ENCODE measurements at regions not wholly inside any gene's neighbourhood (a gene's known extent, or its start where the extent isn't known, plus 50 kb on each side); places are given as distances from the start of the nearest gene placed in this dataset.

GRCh38 chr5:13317654-13318053 lies 626.8 kb downstream of the DNAH5 start:
- H3K9me3 ChIP-seq (ENCODE audit: control insufficient read depth in 1 of 2, insufficient read depth in 1 of 2, low read depth in 1 of 2, low read length in 2 of 2), result peaks cover 0 to 6% of the 10 kb centered on the region in 2 experiments; a peak in 2 of 4 replicates
- no peaks in the 10 kb centered on the region for H3K4me1 ChIP-seq (ENCODE audit: control insufficient read depth in 1 of 2, insufficient read depth in 2 of 2, low read length in 2 of 2)
- ChIA-PET CTCF (no interaction called here), POLR2A (no interaction called here), RAD21 (ENCODE audit: low non-redundant PET in 1 of 2, low total read pairs in 2 of 2, uncharacterized antibody in 2 of 2, unreplicated experiment in 2 of 2) (no interaction called here)
- ATAC-seq, result no peak
- BruUV-seq (replicated peaks), result no TSS peak
- no peaks in the 10 kb centered on the region for H4K20me1 ChIP-seq (ENCODE audit: insufficient read depth)
- no peak overlapping the region for H3K4me3 ChIP-seq (replicated peaks in 1 of 2; ENCODE audit: low read depth in 1 of 2, low read length in 2 of 2)
- intact Hi-C loops (cut with micrococcal nuclease), result no loop called here
- H3K9me2 ChIP-seq (ENCODE audit: insufficient read depth), result no peaks in the 10 kb centered on the region
- H3K27ac ChIP-seq (ENCODE audit: low read depth, low read length), result no peak overlapping the region
- no peak overlapping the region for H3K9ac ChIP-seq (ENCODE audit: low read length)
- no peak overlapping the region for H2AFZ ChIP-seq (ENCODE audit: low read depth, low read length, poor library complexity, severe bottlenecking)
- DNase-seq (ENCODE audit: low read depth, low spot score), result no peak
- H3K79me2 ChIP-seq (ENCODE audit: insufficient read depth, low read length), result no peaks in the 10 kb centered on the region
- TF ChIP-seq, protein P1, sequence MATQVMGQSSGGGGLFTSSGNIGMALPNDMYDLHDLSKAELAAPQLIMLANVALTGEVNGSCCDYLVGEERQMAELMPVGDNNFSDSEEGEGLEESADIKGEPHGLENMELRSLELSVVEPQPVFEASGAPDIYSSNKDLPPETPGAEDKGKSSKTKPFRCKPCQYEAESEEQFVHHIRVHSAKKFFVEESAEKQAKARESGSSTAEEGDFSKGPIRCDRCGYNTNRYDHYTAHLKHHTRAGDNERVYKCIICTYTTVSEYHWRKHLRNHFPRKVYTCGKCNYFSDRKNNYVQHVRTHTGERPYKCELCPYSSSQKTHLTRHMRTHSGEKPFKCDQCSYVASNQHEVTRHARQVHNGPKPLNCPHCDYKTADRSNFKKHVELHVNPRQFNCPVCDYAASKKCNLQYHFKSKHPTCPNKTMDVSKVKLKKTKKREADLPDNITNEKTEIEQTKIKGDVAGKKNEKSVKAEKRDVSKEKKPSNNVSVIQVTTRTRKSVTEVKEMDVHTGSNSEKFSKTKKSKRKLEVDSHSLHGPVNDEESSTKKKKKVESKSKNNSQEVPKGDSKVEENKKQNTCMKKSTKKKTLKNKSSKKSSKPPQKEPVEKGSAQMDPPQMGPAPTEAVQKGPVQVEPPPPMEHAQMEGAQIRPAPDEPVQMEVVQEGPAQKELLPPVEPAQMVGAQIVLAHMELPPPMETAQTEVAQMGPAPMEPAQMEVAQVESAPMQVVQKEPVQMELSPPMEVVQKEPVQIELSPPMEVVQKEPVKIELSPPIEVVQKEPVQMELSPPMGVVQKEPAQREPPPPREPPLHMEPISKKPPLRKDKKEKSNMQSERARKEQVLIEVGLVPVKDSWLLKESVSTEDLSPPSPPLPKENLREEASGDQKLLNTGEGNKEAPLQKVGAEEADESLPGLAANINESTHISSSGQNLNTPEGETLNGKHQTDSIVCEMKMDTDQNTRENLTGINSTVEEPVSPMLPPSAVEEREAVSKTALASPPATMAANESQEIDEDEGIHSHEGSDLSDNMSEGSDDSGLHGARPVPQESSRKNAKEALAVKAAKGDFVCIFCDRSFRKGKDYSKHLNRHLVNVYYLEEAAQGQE (IDR thresholded peaks at IDR 0.05; ENCODE audit: low read depth), result no peak
- TF ChIP-seq ATF3 (IDR thresholded peaks at IDR 0.05) (no peak), TCF7L2 (IDR thresholded peaks at IDR 0.05; ENCODE audit: borderline replicate concordance, extremely low read depth, insufficient read depth, insufficient read length) (no peak), POLR2A (IDR thresholded peaks at IDR 0.05; ENCODE audit: borderline replicate concordance, extremely low read depth, insufficient read depth, insufficient read length) (no peak), EGR1 (IDR thresholded peaks at IDR 0.05; ENCODE audit: low read depth) (no peak), MAX (IDR thresholded peaks at IDR 0.05) (no peak)
- H3K27me3 ChIP-seq (ENCODE audit: insufficient read depth, low read length), result no peaks in the 10 kb centered on the region
- H3K4me2 ChIP-seq (ENCODE audit: low read length), result no peak overlapping the region
- H3K36me3 ChIP-seq (ENCODE audit: control insufficient read depth in 1 of 2, insufficient read depth in 2 of 2, low read length in 2 of 2), result no peaks in the 10 kb centered on the region

- no peak overlapping the region for H3K4me2 ChIP-seq (ENCODE audit: low read length)
- H4K20me1 ChIP-seq (ENCODE audit: insufficient read depth), result no peaks in the 10 kb centered on the region
- H3K9ac ChIP-seq (ENCODE audit: low read length), result no peak overlapping the region
- no peaks in the 10 kb centered on the region for H3K36me3 ChIP-seq (ENCODE audit: control insufficient read depth in 1 of 2, insufficient read depth in 2 of 2, low read length in 2 of 2)
- TF ChIP-seq SIN3A (IDR thresholded peaks at IDR 0.05; ENCODE audit: low read depth) (no peak), EGR1 (IDR thresholded peaks at IDR 0.05; ENCODE audit: low read depth) (no peak), ZFX (IDR thresholded peaks at IDR 0.05) (no peak), RAD21 (IDR thresholded peaks at IDR 0.05; ENCODE audit: low read depth) (no peak), JUND (IDR thresholded peaks at IDR 0.05) (no peak), FOSL1 (IDR thresholded peaks at IDR 0.05; ENCODE audit: low read depth) (no peak), EZH2 (IDR thresholded peaks at IDR 0.05) (no peak), MAX (IDR thresholded peaks at IDR 0.05) (no peak), CBX3 (IDR thresholded peaks at IDR 0.05; ENCODE audit: low read depth) (no peak), TCF7L2 (IDR thresholded peaks at IDR 0.05; ENCODE audit: borderline replicate concordance, extremely low read depth, insufficient read depth, insufficient read length) (no peak)
- ATAC-seq, result no peak
- intact Hi-C loops (cut with micrococcal nuclease), result no loop called here
- H3K9me3 ChIP-seq (ENCODE audit: control insufficient read depth in 1 of 2, insufficient read depth in 1 of 2, low read depth in 1 of 2, low read length in 2 of 2), result peaks cover 0 to 10% of the 10 kb centered on the region in 2 experiments; a peak in 2 of 4 replicates
- DNase-seq (ENCODE audit: low read depth, low spot score), result no peak
- no peaks in the 10 kb centered on the region for H3K27me3 ChIP-seq (ENCODE audit: insufficient read depth, low read length)
- H3K79me2 ChIP-seq (ENCODE audit: insufficient read depth, low read length), result no peaks in the 10 kb centered on the region
- RAD21 ChIA-PET (ENCODE audit: low non-redundant PET in 1 of 2, low total read pairs in 2 of 2, uncharacterized antibody in 2 of 2, unreplicated experiment in 2 of 2), result no interaction called here
- H3K4me3 ChIP-seq (replicated peaks in 1 of 2; ENCODE audit: low read depth in 1 of 2, low read length in 2 of 2), result no peak overlapping the region
- H3K9me2 ChIP-seq (ENCODE audit: insufficient read depth), result no peaks in the 10 kb centered on the region
- no TSS peak for BruUV-seq (replicated peaks)
- H3K4me1 ChIP-seq (ENCODE audit: control insufficient read depth in 1 of 2, insufficient read depth in 2 of 2, low read length in 2 of 2), result no peaks in the 10 kb centered on the region
- CTCF ChIA-PET, result no interaction called here
- no peak overlapping the region for H3K27ac ChIP-seq (ENCODE audit: low read depth, low read length)
- no peak overlapping the region for H2AFZ ChIP-seq (ENCODE audit: low read depth, low read length, poor library complexity, severe bottlenecking)
- POLR2A ChIA-PET, result no interaction called here
Measured at GRCh38 chr5:13316176-13316575, 628.3 kb downstream of the DNAH5 start.

Data from HCT116 (cell line).